ENCODE measurements at regions not wholly inside any gene's neighbourhood (a gene's known extent, or its start where the extent isn't known, plus 50 kb on each side); places are given as distances from the start of the nearest gene placed in this dataset.

- DNase-seq (ENCODE audit: low spot score) = no peak
Observed at GRCh38 chr1:30479575-30479974, 243.8 kb downstream of the MATN1 start.

GRCh38 chr1:30478799-30479563 lies 244.4 kb downstream of the MATN1 start:
- DNase-seq (ENCODE audit: low spot score) = no peak

GRCh38 chr1:30478283-30478682 lies 245.1 kb downstream of the MATN1 start:
- no peak for DNase-seq (ENCODE audit: low spot score)

GRCh38 chr1:30477588-30477987 lies 245.8 kb downstream of the MATN1 start:
- no peak for DNase-seq (ENCODE audit: low spot score)

DNA sequence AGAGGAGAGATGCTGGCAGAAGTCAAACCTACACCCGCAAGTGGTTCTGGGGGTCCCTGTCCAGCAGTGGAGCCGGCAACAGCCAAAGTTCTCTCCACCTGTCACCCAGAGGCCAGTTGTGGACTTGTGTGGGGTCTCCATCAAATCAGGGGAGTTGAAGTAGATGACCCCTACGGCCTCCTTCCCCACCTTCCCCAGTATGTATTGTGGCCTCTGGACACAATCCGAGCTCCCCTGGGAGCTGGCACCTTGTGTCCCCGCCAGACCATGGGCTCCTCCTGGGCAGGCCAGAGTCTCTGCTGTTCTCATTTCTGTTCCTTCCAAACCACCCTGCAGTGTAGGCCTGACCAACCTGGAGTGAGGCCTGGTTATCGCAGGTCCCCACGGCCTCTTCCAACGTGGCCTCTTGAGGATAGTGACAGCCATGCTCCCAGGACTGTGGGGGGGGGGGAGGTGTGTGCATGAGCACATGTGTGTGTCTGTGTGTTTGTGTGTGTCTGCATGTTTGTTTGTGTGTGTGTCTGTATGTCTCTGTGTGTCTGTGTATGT lies 246.4 kb downstream of the MATN1 start:
- no peak for DNase-seq (ENCODE audit: low spot score)

DNA sequence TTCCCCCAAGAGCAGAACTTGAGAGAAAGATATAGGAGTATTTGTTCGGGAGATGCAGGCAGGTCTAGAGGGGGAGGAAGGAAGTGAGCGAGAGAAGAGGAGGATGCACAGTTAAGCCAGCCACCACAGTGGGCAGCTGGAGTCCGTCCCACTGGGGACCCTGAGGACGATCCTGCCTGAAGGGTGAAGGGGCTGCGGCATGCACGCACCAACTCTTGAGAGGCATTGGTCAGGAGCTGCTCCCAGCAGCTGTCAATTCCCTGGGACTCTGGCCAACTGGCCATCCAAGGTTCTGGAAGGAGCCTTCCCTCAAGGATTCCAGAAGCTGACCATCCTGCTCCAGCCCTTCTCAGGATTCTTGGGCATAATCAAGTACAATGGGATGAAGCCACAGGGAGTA lies 246.9 kb downstream of the MATN1 start:
- DNase-seq (ENCODE audit: low spot score) = no peak

- no peak for DNase-seq (ENCODE audit: low spot score)
Observed at GRCh38 chr1:30475966-30476365, 247.4 kb downstream of the MATN1 start.

GRCh38 chr1:30475201-30475600 lies 248.2 kb downstream of the MATN1 start:
- no peak for DNase-seq (ENCODE audit: low spot score)

DNA sequence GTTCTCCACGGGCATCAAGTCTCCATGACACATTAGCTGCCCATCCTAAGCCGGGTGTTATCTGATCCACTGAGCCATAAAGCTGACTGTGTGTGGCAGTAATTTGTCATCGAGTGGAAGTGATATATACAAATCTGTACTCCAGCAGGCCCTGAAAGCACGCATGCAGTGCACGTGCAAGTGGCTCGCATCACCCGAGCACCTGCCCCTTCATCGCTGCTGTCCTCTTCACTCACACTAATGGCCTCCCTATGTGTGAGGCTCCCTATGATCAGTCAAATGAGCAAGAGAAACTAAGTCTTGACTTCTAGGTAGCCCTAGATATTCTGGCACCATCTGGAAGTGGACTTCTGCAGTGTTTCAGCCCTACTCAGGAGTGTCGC lies 248.6 kb downstream of the MATN1 start:
- no peak for DNase-seq (ENCODE audit: low spot score)

DNA sequence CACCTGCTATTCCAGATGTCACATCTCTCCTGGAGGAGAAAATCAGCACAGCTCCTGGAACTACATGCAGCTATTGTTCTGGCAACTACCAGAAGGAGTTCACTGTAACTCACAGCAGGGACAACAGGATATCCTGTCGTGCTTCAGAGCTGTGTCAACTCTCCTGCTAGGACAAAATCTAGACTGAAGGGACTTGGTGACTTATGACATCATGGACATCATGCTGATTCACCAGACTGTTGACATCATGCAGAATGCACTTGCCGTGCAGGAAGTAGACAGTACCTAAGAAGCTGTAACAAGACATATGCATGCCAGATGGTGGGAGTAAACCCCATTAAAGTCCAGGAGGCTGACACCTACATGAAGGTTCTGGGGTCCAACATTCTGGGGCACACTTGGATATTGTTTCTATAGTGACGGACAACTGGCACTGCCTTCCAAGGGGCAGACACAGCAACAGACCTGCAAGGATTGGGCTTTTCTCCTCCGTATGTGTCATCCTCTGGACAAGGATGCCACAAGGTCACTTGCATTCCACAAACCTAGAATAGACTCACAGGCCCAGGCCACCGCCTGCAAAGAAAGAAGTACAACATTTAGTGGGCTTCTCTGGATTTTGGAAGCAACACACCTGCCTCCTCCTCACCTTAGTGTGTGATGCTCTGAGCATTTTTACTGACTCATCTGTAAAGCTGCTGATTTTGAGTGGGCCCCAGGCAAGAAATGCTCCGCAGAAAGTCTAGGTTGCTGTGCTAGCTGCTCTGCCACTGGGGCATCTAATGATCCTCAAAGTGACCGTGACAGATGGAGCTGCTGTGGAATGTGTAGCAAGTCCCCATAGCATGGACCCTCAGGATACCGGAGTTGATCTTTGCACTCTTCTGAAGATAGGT lies 249.2 kb downstream of the MATN1 start:
- no peak for DNase-seq (ENCODE audit: low spot score)

- no peak for DNase-seq (ENCODE audit: low spot score)
Observed at GRCh38 chr1:30472526-30472925, 250.9 kb downstream of the MATN1 start.

DNA sequence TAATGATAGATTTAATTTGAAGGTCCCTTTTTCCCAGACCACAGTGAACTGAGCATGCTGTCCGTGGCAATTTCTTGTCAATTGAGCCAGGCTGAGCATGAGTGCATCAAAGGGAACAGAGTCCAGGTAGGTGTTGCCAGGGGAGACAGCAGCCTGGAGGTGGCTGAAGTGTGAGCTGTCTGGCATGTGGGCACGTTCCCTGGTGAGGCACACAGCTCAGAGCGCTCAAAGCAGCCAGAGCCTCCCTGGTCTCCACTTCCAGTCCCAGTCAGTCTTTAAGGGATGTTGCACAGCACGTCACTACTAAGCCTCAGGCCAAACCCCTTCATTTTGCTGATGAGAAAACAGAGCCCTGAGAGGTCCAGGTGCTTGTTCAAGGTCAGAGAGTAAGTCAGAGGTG lies 251.4 kb downstream of the MATN1 start:
- no peak for DNase-seq (ENCODE audit: low spot score)

DNA sequence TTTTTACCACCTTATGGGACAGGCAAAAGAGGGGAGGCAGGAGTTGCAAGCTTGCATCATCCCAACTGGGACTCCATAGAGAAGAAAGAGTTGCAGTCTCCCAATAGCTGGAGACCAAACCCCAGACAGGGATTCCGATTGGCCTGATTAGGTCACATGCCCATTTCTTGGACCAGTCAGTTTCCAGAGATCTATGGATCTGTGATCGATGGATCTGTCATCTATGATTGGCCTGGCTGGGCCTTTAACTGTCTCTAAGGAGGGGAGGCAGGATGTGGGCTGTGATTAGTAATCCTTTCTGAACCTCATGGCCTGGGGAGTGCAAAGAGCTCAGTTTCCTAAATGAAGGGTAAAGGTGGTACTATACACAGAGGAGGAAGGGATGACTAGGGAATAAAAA lies 252.1 kb downstream of the MATN1 start:
- no peak for DNase-seq (ENCODE audit: low spot score)

- no peak for DNase-seq (ENCODE audit: low spot score)
Observed at GRCh38 chr1:30469426-30469825, 254.0 kb downstream of the MATN1 start.

GRCh38 chr1:30467101-30467500 lies 256.3 kb downstream of the MATN1 start:
- DNase-seq (ENCODE audit: low spot score) = no peak

DNA sequence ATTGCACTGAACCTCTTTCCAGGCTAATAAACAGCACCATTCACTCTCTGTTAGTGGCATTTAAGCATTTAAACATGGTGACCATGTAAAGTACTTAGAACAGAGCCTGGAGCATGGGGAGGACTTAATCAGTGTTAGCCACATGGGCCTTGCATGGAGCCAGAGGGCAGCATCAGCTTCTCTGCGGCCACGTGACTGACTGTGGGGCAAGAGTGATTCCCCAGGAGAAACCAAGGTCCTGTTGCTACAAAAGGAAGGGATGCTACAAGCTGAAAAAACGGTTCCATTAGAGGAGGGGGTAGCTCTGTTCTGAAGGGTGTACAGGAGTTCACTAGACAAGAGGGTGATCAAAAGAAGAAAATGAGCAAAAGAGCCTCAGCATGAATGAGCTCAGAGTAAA lies 256.8 kb downstream of the MATN1 start:
- DNase-seq (ENCODE audit: low spot score) = no peak

- no peak for DNase-seq (ENCODE audit: low spot score)
Observed at GRCh38 chr1:30466026-30466425, 257.4 kb downstream of the MATN1 start.

DNA sequence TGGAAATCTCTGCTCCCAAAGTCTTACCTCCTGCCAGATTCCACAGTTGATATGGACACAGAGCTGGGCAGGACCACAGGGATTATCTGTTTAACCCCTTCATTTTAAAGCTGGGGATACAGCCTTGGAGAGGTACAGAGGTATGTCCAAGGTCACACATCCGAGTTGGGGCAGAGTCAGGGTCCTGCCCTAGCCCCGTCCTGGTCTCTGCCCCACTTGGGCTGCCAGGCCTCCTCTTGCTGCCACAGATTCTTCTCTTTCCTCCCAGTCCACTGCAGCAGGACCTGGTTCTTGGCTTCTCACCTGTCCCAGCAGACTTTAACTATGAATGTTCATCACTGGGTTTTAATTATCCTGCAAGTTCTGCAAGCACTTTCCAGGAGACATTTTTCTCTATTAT lies 258.3 kb downstream of the MATN1 start:
- DNase-seq (ENCODE audit: low spot score) = no peak

- DNase-seq (ENCODE audit: low spot score) = no peak
Observed at GRCh38 chr1:30464187-30464617, 259.2 kb downstream of the MATN1 start.

- no peak for DNase-seq (ENCODE audit: low spot score)
Observed at GRCh38 chr1:30462826-30463425, 260.5 kb downstream of the MATN1 start.

- DNase-seq (ENCODE audit: low spot score) = no peak
Observed at GRCh38 chr1:30462166-30462565, 261.2 kb downstream of the MATN1 start.

DNA sequence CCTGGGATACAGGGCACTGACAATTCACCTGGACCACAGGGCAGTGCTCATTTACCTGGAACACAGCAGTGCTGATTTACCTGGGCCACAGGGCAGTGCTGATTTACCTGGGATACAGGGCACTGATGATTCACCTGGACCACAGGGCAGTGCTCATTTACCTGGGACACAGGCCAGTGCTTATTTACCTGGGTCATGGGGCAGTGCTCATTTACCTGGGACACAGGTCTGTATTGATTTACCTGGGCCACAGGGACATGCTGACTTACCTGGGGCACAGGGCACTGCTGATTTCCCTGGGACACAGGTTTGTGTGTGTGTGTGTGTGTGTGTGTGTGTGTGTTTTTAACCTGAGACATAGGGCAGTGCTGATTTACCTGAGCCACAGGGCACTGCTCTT lies 261.7 kb downstream of the MATN1 start:
- DNase-seq (ENCODE audit: low spot score) = no peak

- no peak for DNase-seq (ENCODE audit: low spot score)
Observed at GRCh38 chr1:30460661-30461060, 262.7 kb downstream of the MATN1 start.

Data from Ammon's horn (tissue), 1 donor.